Panc1 (cell line): ENCODE measurements at regions not wholly inside any gene's neighbourhood (a gene's known extent, or its start where the extent isn't known, plus 50 kb on each side); places are given as distances from the start of the nearest gene placed in this dataset.

ENCODE experiments used
- CTCF ChIP-seq: fragments of 450-650 bp; IDR thresholded peaks from 2 replicates; pipeline ENCODE4 v1.5.1; 2017; ENCODE audit warnings: mild to moderate bottlenecking
- POLR2AphosphoS5 ChIP-seq: IDR thresholded peaks from 2 replicates; pipeline ENCODE4 v1.6.1; 2012; ENCODE audit warnings: mild to moderate bottlenecking, low read depth, low read length, moderate library complexity
- SIN3A ChIP-seq: IDR thresholded peaks from 2 replicates; pipeline ENCODE4 v1.6.1; 2012; ENCODE audit warnings: low read depth, mild to moderate bottlenecking, low read length, moderate library complexity, borderline replicate concordance; ENCODE audit not compliant: insufficient read depth

GRCh38 chr2:20524412-20525040 lies 77.7 kb downstream of the RHOB start:
- no peak for TF ChIP-seq CTCF
- no peak for TF ChIP-seq POLR2AphosphoS5
- no peak for TF ChIP-seq SIN3A
